Heart right ventricle (tissue), 16 donors: ENCODE measurements at regions not wholly inside any gene's neighbourhood (a gene's known extent, or its start where the extent isn't known, plus 50 kb on each side); places are given as distances from the start of the nearest gene placed in this dataset.

ENCODE experiments used
- ATAC-seq, 8 donors: fragments of 200-7000 bp; cut with Tn5 transposase; one replicate each; pipeline ENCODE4 v1.9.1; 2020; ENCODE audit warnings: mild to moderate bottlenecking in 8 of 8, moderate library complexity in 8 of 8, moderate number of reproducible peaks in 1 of 8
- DNase-seq, 2 donors: peaks; one replicate each; pipeline ENCODE4 v3.0.0-alpha.2; 2020
- H3K27ac ChIP-seq, 10 donors: fragments of 200-600 bp; sonication (generic) in 2 of 10; one replicate each; pipeline versions ENCODE4 v1.5.0 to v1.8.0; 2020 to 2022; ENCODE audit warnings: mild to moderate bottlenecking in 3 of 10
- H3K27me3 ChIP-seq, 7 donors: fragments of 200-600 bp; one replicate each; pipeline ENCODE4 v1.8.0; 2021 to 2022; ENCODE audit warnings: mild to moderate bottlenecking in 2 of 7
- H3K36me3 ChIP-seq, 9 donors: fragments of 200-600 bp; sonication (generic) in 1 of 9; one replicate each; pipeline versions ENCODE4 v1.5.0 to v1.8.0; 2020 to 2022; ENCODE audit warnings: mild to moderate bottlenecking in 2 of 9
- H3K4me1 ChIP-seq, 9 donors: fragments of 200-600 bp; sonication (generic) in 1 of 9; one replicate each; pipeline versions ENCODE4 v1.5.0 to v1.8.0; 2020 to 2022; ENCODE audit warnings: mild to moderate bottlenecking in 4 of 9
- H3K4me3 ChIP-seq, 10 donors: fragments of 200-600 bp; sonication (generic) in 2 of 10; one replicate each; pipeline versions ENCODE4 v1.5.0 to v1.8.0; 2020 to 2022; ENCODE audit warnings: mild to moderate bottlenecking in 7 of 10, moderate library complexity in 2 of 10
- H3K9me3 ChIP-seq, 11 donors: fragments of 200-600 bp in 10 of 11; sonication (generic) in 2 of 11; one replicate each; pipeline versions ENCODE4 v1.5.0 to v1.8.0; 2013 to 2022; ENCODE audit warnings: mild to moderate bottlenecking in 2 of 11, control low read depth in 1 of 11, moderate library complexity in 1 of 11
- CTCF ChIP-seq, 9 donors: fragments of 200-600 bp; sonication (generic) in 2 of 9; IDR thresholded peaks; one replicate each; pipeline versions ENCODE4 v1.5.0 to v1.8.0; 2021 to 2022; ENCODE audit warnings: antibody characterized with exemption in 9 of 9, mild to moderate bottlenecking in 5 of 9, moderate library complexity in 1 of 9
- WGBS, 2 donors: extraction: QIAGEN DNeasy Blood & Tissue Kit; methylation state at CpG; one replicate each; pipeline ENCODE4 v1.1.7; 2013; ENCODE audit warnings: inconsistent platforms in 1 of 2; 5-methylcytosine and 5-hydroxymethylcytosine counted together
- intact Hi-C, 10 donors: fragments of 100-400 bp; cut with DNase I; formaldehyde crosslinking; loops; one replicate each; pipeline versions ENCODE4 v1.11.1 to v1.14.2; 2022
- donor health status: Arrhythmogenic right ventricular cardiomyopathy.
- donor health status: ischemic (EF 13 %, LVEDD 7.1; RV severe dilation, severe dysfunction).
- donor health status: healthy with polysubstance abuse.
- donor health status: DM: no; HTN: yes; CAD: no.
- donor health status: DM: no; HTN: no; CAD: no.
- donor health status: ischemic (EF 25% LVEDD 6.9; RV normal size, moderate dysfunction).
- donor health status: ischemic (EF 25% LVEDD 5.7; RV mildly dilated, moderate dysfunction).
- donor health status: healthy.
- donor health status: DM: yes; HTN: yes; CAD: no.
- donor health status: Ischemic cardiomyopathy.
- donor health status: ischemic (EF 35%, LVEDD 5.7; RV mildly dilated, moderate dysfunction).
- donor health status: nonischemic (EF 11% LVEDD 7.7; RV severe dilation, severe dysfunction).
- donor health status: DM: yes; HTN: yes; CAD: no.
- donor health status: PGD.
- donor health status: ischemic (EF 29% LVEDD 5.4; RV normal size, mild dysfunction).
- donor health status: nonischemic (EF 23%, LVEDD 6.1; RV moderate dilation, normal function).

- WGBS, 2 donors: 77% methylated on average over 12 of the region's 12 CpGs
- Histone ChIP-seq H3K9me3 (no peaks in the 10 kb centered on the region), H3K27me3 (peaks cover 0 to 29% (median 10%) of the 10 kb centered on the region in 7 donors), H3K36me3 (no peaks in the 10 kb centered on the region), H3K27ac (no peak overlapping the region), H3K4me3 (no peak overlapping the region), H3K4me1 (no peaks in the 10 kb centered on the region)
- DNase-seq: no peak
- no peak for ATAC-seq
- intact Hi-C loops: no loop called here
- no peak for TF ChIP-seq CTCF (IDR thresholded peaks at IDR 0.05)
Observed at GRCh38 chr20:48458601-48459385, 369.0 kb downstream of the PREX1 start.

GRCh38 chr20:48458003-48458377 lies 369.8 kb downstream of the PREX1 start:
- Histone ChIP-seq H3K36me3 (no peaks in the 10 kb centered on the region), H3K9me3 (no peaks in the 10 kb centered on the region), H3K4me1 (no peaks in the 10 kb centered on the region), H3K4me3 (no peak overlapping the region), H3K27ac (no peak overlapping the region), H3K27me3 (peaks cover 0 to 29% (median 10%) of the 10 kb centered on the region in 7 donors)
- 90 to 91% methylated on average over 8 of the region's 8 CpGs for WGBS, 2 donors
- no peak for TF ChIP-seq CTCF (IDR thresholded peaks at IDR 0.05)
- no peak for DNase-seq
- no peak for ATAC-seq
- intact Hi-C loops: no loop called here

- H3K27me3 ChIP-seq: peaks cover 0 to 29% (median 10%) of the 10 kb centered on the region in 7 donors
- no peaks in the 10 kb centered on the region for H3K4me1 ChIP-seq
- H3K9me3 ChIP-seq: no peaks in the 10 kb centered on the region
- ATAC-seq (no peak), DNase-seq (no peak)
- no peak for TF ChIP-seq CTCF (IDR thresholded peaks at IDR 0.05)
- no peak overlapping the region for H3K4me3 ChIP-seq
- no peaks in the 10 kb centered on the region for H3K36me3 ChIP-seq
- 81 to 83% methylated on average over 10 of the region's 10 CpGs for WGBS, 2 donors
- intact Hi-C loops: no loop called here
- H3K27ac ChIP-seq: no peak overlapping the region
Observed at GRCh38 chr20:48457193-48458002, 370.4 kb downstream of the PREX1 start.

GRCh38 chr20:48456366-48457192 lies 371.2 kb downstream of the PREX1 start:
- DNase-seq (no peak), ATAC-seq (no peak)
- intact Hi-C loops: no loop called here

More at GRCh38 chr20:48456366-48457192, 371.2 kb downstream of the PREX1 start:
- H3K9me3 ChIP-seq: no peaks in the 10 kb centered on the region
- H3K36me3 ChIP-seq: no peaks in the 10 kb centered on the region
- peaks cover 0 to 24% (median 10%) of the 10 kb centered on the region in 7 donors for H3K27me3 ChIP-seq
- no peak overlapping the region for H3K4me3 ChIP-seq
- no peak for TF ChIP-seq CTCF (IDR thresholded peaks at IDR 0.05)
- no peaks in the 10 kb centered on the region for H3K4me1 ChIP-seq
- WGBS, 2 donors: 67 to 70% methylated on average over 8 of the region's 8 CpGs
- H3K27ac ChIP-seq: no peak overlapping the region
